Astrocyte (in vitro differentiated cells and primary cell): ENCODE measurements at regions not wholly inside any gene's neighbourhood (a gene's known extent, or its start where the extent isn't known, plus 50 kb on each side); places are given as distances from the start of the nearest gene placed in this dataset.

Experiments
- EZH2 ChIP-seq: IDR thresholded peaks from 2 replicates; pipeline ENCODE4 v1.6.1; 2012; ENCODE audit warnings: mild to moderate bottlenecking, low read length, inconsistent platforms; ENCODE audit not compliant: insufficient read depth
- TF ChIP-seq, protein P1 (sequence below): IDR thresholded peaks from 2 replicates; pipeline ENCODE4 v1.5.1; 2011; ENCODE audit warnings: low read depth, mild to moderate bottlenecking, inconsistent platforms, low read length, moderate library complexity; ENCODE audit not compliant: insufficient read depth

DNA sequence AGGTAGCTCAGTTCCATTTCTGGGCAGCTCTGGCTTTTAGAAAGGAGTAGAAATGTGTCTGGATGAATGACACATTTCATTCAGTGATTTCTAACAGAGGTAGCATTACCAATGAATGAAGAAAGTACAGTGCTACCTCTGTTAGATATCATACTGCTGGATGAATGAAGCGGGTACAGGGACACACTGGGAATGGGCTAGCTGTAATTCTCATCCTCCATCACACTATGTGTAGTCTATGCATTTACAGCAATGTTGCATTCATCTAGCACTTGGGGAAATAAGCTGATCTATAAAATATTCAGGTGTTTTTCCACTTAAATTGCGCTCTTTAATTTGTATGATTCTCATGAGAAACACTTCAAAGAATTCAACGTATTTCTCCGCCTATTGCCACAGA is 158.3 kb upstream of the IRX5 start:
- TF ChIP-seq EZH2, result no peak
- TF ChIP-seq, protein P1, sequence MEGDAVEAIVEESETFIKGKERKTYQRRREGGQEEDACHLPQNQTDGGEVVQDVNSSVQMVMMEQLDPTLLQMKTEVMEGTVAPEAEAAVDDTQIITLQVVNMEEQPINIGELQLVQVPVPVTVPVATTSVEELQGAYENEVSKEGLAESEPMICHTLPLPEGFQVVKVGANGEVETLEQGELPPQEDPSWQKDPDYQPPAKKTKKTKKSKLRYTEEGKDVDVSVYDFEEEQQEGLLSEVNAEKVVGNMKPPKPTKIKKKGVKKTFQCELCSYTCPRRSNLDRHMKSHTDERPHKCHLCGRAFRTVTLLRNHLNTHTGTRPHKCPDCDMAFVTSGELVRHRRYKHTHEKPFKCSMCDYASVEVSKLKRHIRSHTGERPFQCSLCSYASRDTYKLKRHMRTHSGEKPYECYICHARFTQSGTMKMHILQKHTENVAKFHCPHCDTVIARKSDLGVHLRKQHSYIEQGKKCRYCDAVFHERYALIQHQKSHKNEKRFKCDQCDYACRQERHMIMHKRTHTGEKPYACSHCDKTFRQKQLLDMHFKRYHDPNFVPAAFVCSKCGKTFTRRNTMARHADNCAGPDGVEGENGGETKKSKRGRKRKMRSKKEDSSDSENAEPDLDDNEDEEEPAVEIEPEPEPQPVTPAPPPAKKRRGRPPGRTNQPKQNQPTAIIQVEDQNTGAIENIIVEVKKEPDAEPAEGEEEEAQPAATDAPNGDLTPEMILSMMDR, result no peak
